HepG2 (cell line): ENCODE measurements at regions not wholly inside any gene's neighbourhood (a gene's known extent, or its start where the extent isn't known, plus 50 kb on each side); places are given as distances from the start of the nearest gene placed in this dataset.

Experiments
- ATAC-seq: fragments of 200-7000 bp; cut with Tn5 transposase; 3 replicates; pipeline ENCODE4 v1.9.1; 2020; ENCODE audit warnings: mild to moderate bottlenecking, moderate library complexity
- BruUV-seq: library from RNA; stranded (reverse); fragments of 400-500 nt; replicated peaks from 2 replicates; lab custom pipeline; 2021; lab: Mats Ljungman, UMichigan
- CTCF ChIA-PET: fragments of 300-600 bp; formaldehyde crosslinking; extraction: SDS; loops from one replicate; lab custom pipeline; 2021; ENCODE audit warnings: low total read pairs, inconsistent platforms, low intra/inter-chr PET ratio; lab: Yijun Ruan, JAX
- POLR2A ChIA-PET: fragments of 350-600 bp; sonication (Branson Sonifier 250); formaldehyde crosslinking; loops from one replicate; lab custom pipeline; 2020; ENCODE audit warnings: antibody characterized with exemption, inconsistent platforms; lab: Yijun Ruan, JAX
- DNase-seq: peaks from one replicate; pipeline ENCODE4 v3.0.0-alpha.2; 2015; ENCODE audit warnings: low spot score
- FAIRE-seq: peaks from 3 replicates; lab custom pipeline; 2011; peaks lifted over from hg19 to GRCh38; lab: Jason Lieb, UNC
- H2AFZ ChIP-seq: one replicate; pipeline ENCODE4 v1.6.1; 2011; ENCODE audit warnings: low read length, inconsistent platforms
- H3K27ac ChIP-seq: fragments of 300-600 bp; 3 replicates; pipeline ENCODE4 v1.8.0; 2011; ENCODE audit warnings: mixed run types, mild to moderate bottlenecking, mixed read lengths, low read length, inconsistent platforms; ENCODE audit not compliant: insufficient read depth; ENCODE audit errors: extremely low read length
- H3K27me3 ChIP-seq, 2 experiments: fragments of 200-600 bp in 1 of 2; 2 replicates in 1 of 2; 3 replicates in 1 of 2; pipeline versions ENCODE4 v1.6.0 to v1.8.0; 2011; ENCODE audit warnings: low read length in 2 of 2, mild to moderate bottlenecking in 2 of 2, moderate library complexity in 2 of 2, inconsistent platforms in 1 of 2; ENCODE audit not compliant: insufficient read depth in 2 of 2, control insufficient read depth in 1 of 2
- H3K36me3 ChIP-seq, 2 experiments: fragments of 200-600 bp in 1 of 2; replicated peaks in 1 of 2; 2 replicates in 1 of 2; 3 replicates in 1 of 2; pipeline versions ENCODE4 v1.5.1 to v1.8.0; 2011; ENCODE audit warnings: low read length in 2 of 2, inconsistent platforms in 1 of 2; ENCODE audit not compliant: insufficient read depth in 2 of 2, control insufficient read depth in 1 of 2
- H3K4me1 ChIP-seq: 2 replicates; pipeline ENCODE4 v1.5.1; 2012; ENCODE audit warnings: low read length, inconsistent platforms; ENCODE audit not compliant: insufficient read depth
- H3K4me2 ChIP-seq: 2 replicates; pipeline ENCODE4 v1.6.0; 2011; ENCODE audit warnings: low read depth, low read length, inconsistent platforms
- H3K4me3 ChIP-seq, 3 experiments: fragments of 200-600 bp in 1 of 3; sonication (generic), shearing (Covaris generic) in 1 of 3; replicated peaks in 1 of 3; 2 replicates each; pipeline ENCODE4 v1.5.1; 2011 to 2016; ENCODE audit warnings: low read length in 3 of 3, inconsistent platforms in 2 of 3, low read depth in 2 of 3, mild to moderate bottlenecking in 2 of 3, control low read depth in 1 of 3, mixed read lengths in 1 of 3; ENCODE audit not compliant: insufficient read depth in 1 of 3
- H3K79me2 ChIP-seq: one replicate; pipeline ENCODE4 v1.6.1; 2011; ENCODE audit warnings: low read length, inconsistent platforms; ENCODE audit not compliant: insufficient read depth
- H3K9ac ChIP-seq: 2 replicates; pipeline ENCODE4 v1.6.0; 2011; ENCODE audit warnings: mild to moderate bottlenecking, low read depth, low read length, inconsistent platforms; ENCODE audit not compliant: insufficient read depth
- H3K9me3 ChIP-seq: 2 replicates; pipeline ENCODE4 v1.5.1; 2012; ENCODE audit warnings: mild to moderate bottlenecking, low read length
- H4K20me1 ChIP-seq: 2 replicates; pipeline ENCODE4 v1.6.0; 2011; ENCODE audit warnings: inconsistent platforms, mild to moderate bottlenecking, low read length, moderate library complexity; ENCODE audit not compliant: insufficient read depth
- IRX3 ChIP-seq: sonication (generic); formaldehyde crosslinking; IDR thresholded peaks from 2 replicates; pipeline ENCODE4 v1.8.1; 2023; ENCODE audit warnings: mild to moderate bottlenecking, low read depth, missing genetic modification reagents, borderline replicate concordance
- KDM1A ChIP-seq: IDR thresholded peaks from 2 replicates; pipeline ENCODE4 v1.6.1; 2016; ENCODE audit warnings: missing compliant biosample characterization
- KDM5A ChIP-seq: fragments of 200-600 bp; sonication (generic); IDR thresholded peaks from 2 replicates; pipeline ENCODE4 v1.7.0; 2018; ENCODE audit warnings: antibody characterized with exemption, mild to moderate bottlenecking, low read length, borderline replicate concordance
- MTA1 ChIP-seq: sonication (generic); formaldehyde crosslinking; IDR thresholded peaks from 2 replicates; pipeline ENCODE4 v1.4.0; 2020; ENCODE audit warnings: missing genetic modification reagents, mild to moderate bottlenecking, borderline replicate concordance
- MYPOP ChIP-seq: sonication (generic); formaldehyde crosslinking; IDR thresholded peaks from 2 replicates; pipeline ENCODE4 v1.8.1; 2023; ENCODE audit warnings: mild to moderate bottlenecking, moderate library complexity, missing genetic modification reagents
- SIX4 ChIP-seq: sonication (generic); formaldehyde crosslinking; IDR thresholded peaks from 2 replicates; pipeline ENCODE4 v1.4.0; 2020; ENCODE audit warnings: missing genetic modification reagents
- SRSF4 ChIP-seq: fragments of 200-400 bp; formaldehyde crosslinking; IDR thresholded peaks from one replicate; pipeline ENCODE4 v1.6.1; 2018; ENCODE audit warnings: mild to moderate bottlenecking, low read depth, low read length, moderate library complexity; ENCODE audit not compliant: poor library complexity, severe bottlenecking
- TMF1 ChIP-seq: sonication (generic); formaldehyde crosslinking; IDR thresholded peaks from 2 replicates; pipeline ENCODE4 v1.8.1; 2022; ENCODE audit warnings: low read depth, missing genetic modification reagents
- ZFP41 ChIP-seq: sonication (generic); formaldehyde crosslinking; IDR thresholded peaks from 2 replicates; pipeline ENCODE4 v1.4.0; 2020; ENCODE audit warnings: mild to moderate bottlenecking, missing genetic modification reagents, borderline replicate concordance
- ZNF354B ChIP-seq: sonication (generic); formaldehyde crosslinking; IDR thresholded peaks from 2 replicates; pipeline ENCODE4 v1.8.0; 2022; ENCODE audit warnings: mild to moderate bottlenecking, missing genetic modification reagents
- ZNF614 ChIP-seq: IDR thresholded peaks from 2 replicates; pipeline ENCODE4 v1.6.1; 2018; ENCODE audit warnings: missing biosample characterization, missing genetic modification reagents, inconsistent platforms, borderline replicate concordance
- WGBS: methylation state at CpG from one replicate; pipeline ENCODE4 v1.1.6; 2017; ENCODE audit warnings: low lambda C conversion rate; 5-methylcytosine and 5-hydroxymethylcytosine counted together
- in situ Hi-C: cut with HindIII; loops from 2 replicates; pipeline ENCODE4 v1.10.0; 2017; ENCODE audit warnings: low pct_unique_long_range_greater_than_20kb; ENCODE audit not compliant: extremely low pct_ligation_motif_present
- intact Hi-C: fragments of 100-400 bp; cut with micrococcal nuclease; formaldehyde crosslinking; loops from one replicate; pipeline ENCODE4 v1.10.0; 2022; ENCODE audit not compliant: unreplicated experiment
- TF ChIP-seq, protein P1 (sequence below): sonication (generic); formaldehyde crosslinking; IDR thresholded peaks from 2 replicates; pipeline ENCODE4 v1.5.0; 2020; ENCODE audit warnings: mild to moderate bottlenecking, missing genetic modification reagents
- TF ChIP-seq, protein P2 (sequence below): sonication (generic); formaldehyde crosslinking; IDR thresholded peaks from 2 replicates; pipeline ENCODE4 v1.4.0; 2020; ENCODE audit warnings: missing genetic modification reagents, borderline replicate concordance
- TF ChIP-seq, protein P3 (sequence below): sonication (generic); formaldehyde crosslinking; IDR thresholded peaks from 2 replicates; pipeline ENCODE4 v1.8.0; 2022; ENCODE audit warnings: missing genetic modification reagents, low read depth, mild to moderate bottlenecking, borderline replicate concordance

- WGBS, result 70% methylated on average over 5 of the region's 5 CpGs
- BruUV-seq, result no TSS peak
- Histone ChIP-seq H2AFZ (no peak overlapping the region), H4K20me1 (no peaks in the 10 kb centered on the region), H3K27ac (no peak overlapping the region), H3K79me2 (no peaks in the 10 kb centered on the region), H3K4me3 (no peak overlapping the region), H3K4me1 (no peaks in the 10 kb centered on the region), H3K36me3 (no peaks in the 10 kb centered on the region), H3K4me2 (no peak overlapping the region), H3K9me3 (no peaks in the 10 kb centered on the region), H3K27me3 (no peaks in the 10 kb centered on the region), H3K9ac (no peak overlapping the region)
- ATAC-seq (no peak), DNase-seq (no peak), FAIRE-seq (no peak)
- TF ChIP-seq, protein P1, sequence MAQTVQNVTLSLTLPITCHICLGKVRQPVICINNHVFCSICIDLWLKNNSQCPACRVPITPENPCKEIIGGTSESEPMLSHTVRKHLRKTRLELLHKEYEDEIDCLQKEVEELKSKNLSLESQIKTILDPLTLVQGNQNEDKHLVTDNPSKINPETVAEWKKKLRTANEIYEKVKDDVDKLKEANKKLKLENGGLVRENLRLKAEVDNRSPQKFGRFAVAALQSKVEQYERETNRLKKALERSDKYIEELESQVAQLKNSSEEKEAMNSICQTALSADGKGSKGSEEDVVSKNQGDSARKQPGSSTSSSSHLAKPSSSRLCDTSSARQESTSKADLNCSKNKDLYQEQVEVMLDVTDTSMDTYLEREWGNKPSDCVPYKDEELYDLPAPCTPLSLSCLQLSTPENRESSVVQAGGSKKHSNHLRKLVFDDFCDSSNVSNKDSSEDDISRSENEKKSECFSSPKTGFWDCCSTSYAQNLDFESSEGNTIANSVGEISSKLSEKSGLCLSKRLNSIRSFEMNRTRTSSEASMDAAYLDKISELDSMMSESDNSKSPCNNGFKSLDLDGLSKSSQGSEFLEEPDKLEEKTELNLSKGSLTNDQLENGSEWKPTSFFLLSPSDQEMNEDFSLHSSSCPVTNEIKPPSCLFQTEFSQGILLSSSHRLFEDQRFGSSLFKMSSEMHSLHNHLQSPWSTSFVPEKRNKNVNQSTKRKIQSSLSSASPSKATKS (CRISPR knock-in tag), result no peak
- no peak for TF ChIP-seq KDM5A
- TF ChIP-seq IRX3, result no peak
- TF ChIP-seq SIX4 (CRISPR knock-in tag), result no peak
- TF ChIP-seq MYPOP (CRISPR knock-in tag), result no peak
- no peak for TF ChIP-seq MTA1
- TF ChIP-seq TMF1 (CRISPR knock-in tag), result no peak
- TF ChIP-seq ZNF614 (CRISPR knock-in tag), result no peak
- TF ChIP-seq SRSF4, result no peak
- TF ChIP-seq, protein P2, sequence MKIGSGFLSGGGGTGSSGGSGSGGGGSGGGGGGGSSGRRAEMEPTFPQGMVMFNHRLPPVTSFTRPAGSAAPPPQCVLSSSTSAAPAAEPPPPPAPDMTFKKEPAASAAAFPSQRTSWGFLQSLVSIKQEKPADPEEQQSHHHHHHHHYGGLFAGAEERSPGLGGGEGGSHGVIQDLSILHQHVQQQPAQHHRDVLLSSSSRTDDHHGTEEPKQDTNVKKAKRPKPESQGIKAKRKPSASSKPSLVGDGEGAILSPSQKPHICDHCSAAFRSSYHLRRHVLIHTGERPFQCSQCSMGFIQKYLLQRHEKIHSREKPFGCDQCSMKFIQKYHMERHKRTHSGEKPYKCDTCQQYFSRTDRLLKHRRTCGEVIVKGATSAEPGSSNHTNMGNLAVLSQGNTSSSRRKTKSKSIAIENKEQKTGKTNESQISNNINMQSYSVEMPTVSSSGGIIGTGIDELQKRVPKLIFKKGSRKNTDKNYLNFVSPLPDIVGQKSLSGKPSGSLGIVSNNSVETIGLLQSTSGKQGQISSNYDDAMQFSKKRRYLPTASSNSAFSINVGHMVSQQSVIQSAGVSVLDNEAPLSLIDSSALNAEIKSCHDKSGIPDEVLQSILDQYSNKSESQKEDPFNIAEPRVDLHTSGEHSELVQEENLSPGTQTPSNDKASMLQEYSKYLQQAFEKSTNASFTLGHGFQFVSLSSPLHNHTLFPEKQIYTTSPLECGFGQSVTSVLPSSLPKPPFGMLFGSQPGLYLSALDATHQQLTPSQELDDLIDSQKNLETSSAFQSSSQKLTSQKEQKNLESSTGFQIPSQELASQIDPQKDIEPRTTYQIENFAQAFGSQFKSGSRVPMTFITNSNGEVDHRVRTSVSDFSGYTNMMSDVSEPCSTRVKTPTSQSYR (CRISPR knock-in tag), result no peak
- no peak for TF ChIP-seq KDM1A
- TF ChIP-seq ZNF354B, result no peak
- TF ChIP-seq, protein P3, sequence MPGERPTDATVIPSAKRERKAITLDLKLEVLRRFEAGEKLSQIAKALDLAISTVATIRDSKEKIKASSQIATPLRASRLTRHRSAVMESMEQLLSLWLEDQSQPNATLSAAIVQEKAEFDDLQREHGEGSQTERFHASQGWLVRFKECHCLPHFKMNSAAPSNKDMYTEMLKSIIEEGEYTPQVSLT (CRISPR knock-in tag), result no peak
- TF ChIP-seq ZFP41 (CRISPR knock-in tag), result no peak
- POLR2A ChIA-PET, result no interaction called here
- CTCF ChIA-PET, result no interaction called here
- intact Hi-C loops (no loop called here), in situ Hi-C loops (no loop called here)
These were observed 91.1 kb upstream of the IL12A start for GRCh38 chr3:159897331-159898075.
